ENCODE measurements at regions not wholly inside any gene's neighbourhood (a gene's known extent, or its start where the extent isn't known, plus 50 kb on each side); places are given as distances from the start of the nearest gene placed in this dataset.

DNA sequence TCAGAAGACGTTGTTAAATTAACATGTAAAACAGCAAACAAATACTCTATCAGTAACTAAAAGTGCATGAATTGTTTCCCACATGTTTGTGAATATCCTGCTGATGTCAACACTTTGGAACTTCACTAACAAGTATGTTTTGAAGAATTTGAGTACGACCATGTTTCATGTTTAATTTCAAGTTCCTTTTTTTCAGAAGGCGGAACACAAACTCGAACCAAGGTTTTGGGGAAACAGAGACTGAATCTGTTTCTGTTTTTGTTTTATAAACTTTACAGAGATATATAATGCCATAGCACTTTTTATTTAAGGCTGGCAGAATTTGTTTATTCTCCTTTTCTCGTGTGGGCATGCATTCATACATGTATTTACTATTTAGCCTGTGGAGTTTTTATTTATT lies 509.3 kb upstream of the CITED2 start:
- TF ChIP-seq CTCF (IDR thresholded peaks at IDR 0.05) (no peak), POLR2A (IDR thresholded peaks at IDR 0.05) (no peak)
